Endothelial cell (in vitro differentiated cells): ENCODE measurements at regions not wholly inside any gene's neighbourhood (a gene's known extent, or its start where the extent isn't known, plus 50 kb on each side); places are given as distances from the start of the nearest gene placed in this dataset.

Source experiments
- DNase-seq: peaks from one replicate; pipeline ENCODE4 v3.0.0; 2021; ENCODE audit warnings: low spot score
- H3K27ac Mint-ChIP-seq: one replicate; pipeline ENCODE4 v1.8.0; 2021; ENCODE audit warnings: mixed read lengths, inconsistent platforms; ENCODE audit not compliant: unreplicated experiment
- H3K27me3 Mint-ChIP-seq: one replicate; pipeline ENCODE4 v1.8.0; 2021; ENCODE audit warnings: mild to moderate bottlenecking, moderate library complexity, mixed read lengths, inconsistent platforms; ENCODE audit not compliant: unreplicated experiment
- H3K36me3 Mint-ChIP-seq: one replicate; pipeline ENCODE4 v1.8.0; 2021; ENCODE audit warnings: mild to moderate bottlenecking, low read depth, mixed read lengths, inconsistent platforms; ENCODE audit not compliant: unreplicated experiment
- H3K4me1 Mint-ChIP-seq: one replicate; pipeline ENCODE4 v1.8.0; 2021; ENCODE audit warnings: mild to moderate bottlenecking, mixed read lengths, inconsistent platforms; ENCODE audit not compliant: unreplicated experiment
- H3K4me3 Mint-ChIP-seq: one replicate; pipeline ENCODE4 v1.8.0; 2021; ENCODE audit warnings: mild to moderate bottlenecking, mixed read lengths, inconsistent platforms; ENCODE audit not compliant: unreplicated experiment
- H3K9me3 Mint-ChIP-seq: one replicate; pipeline ENCODE4 v1.8.0; 2021; ENCODE audit warnings: mixed read lengths, inconsistent platforms; ENCODE audit not compliant: unreplicated experiment
- TF ChIP-seq, protein P1 (sequence below): fragments of 200-600 bp; sonication (generic); IDR thresholded peaks from one replicate; pipeline ENCODE4 v1.5.0; 2021; ENCODE audit warnings: antibody characterized with exemption; ENCODE audit not compliant: unreplicated experiment

DNA sequence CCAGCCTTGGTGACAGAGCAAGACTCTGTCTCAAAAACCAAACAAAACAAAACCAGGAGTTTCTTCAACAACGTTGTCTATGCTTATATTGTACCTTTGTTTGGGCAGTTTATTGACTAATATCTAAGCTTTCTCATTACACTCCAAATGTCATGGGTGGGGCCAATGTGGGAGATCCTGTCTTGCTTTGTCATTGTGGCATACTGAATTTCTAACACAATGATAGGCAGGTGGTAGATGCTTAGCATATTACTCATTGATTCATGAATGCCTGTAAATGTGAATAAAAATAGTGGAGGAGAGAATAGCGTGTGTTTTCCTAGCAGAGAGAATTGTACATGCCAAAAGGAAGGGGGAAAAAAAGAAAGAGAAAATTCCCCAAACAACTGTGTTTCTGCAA is 802.5 kb upstream of the EEF2KMT start:
- DNase-seq: no peak
- TF ChIP-seq, protein P1, sequence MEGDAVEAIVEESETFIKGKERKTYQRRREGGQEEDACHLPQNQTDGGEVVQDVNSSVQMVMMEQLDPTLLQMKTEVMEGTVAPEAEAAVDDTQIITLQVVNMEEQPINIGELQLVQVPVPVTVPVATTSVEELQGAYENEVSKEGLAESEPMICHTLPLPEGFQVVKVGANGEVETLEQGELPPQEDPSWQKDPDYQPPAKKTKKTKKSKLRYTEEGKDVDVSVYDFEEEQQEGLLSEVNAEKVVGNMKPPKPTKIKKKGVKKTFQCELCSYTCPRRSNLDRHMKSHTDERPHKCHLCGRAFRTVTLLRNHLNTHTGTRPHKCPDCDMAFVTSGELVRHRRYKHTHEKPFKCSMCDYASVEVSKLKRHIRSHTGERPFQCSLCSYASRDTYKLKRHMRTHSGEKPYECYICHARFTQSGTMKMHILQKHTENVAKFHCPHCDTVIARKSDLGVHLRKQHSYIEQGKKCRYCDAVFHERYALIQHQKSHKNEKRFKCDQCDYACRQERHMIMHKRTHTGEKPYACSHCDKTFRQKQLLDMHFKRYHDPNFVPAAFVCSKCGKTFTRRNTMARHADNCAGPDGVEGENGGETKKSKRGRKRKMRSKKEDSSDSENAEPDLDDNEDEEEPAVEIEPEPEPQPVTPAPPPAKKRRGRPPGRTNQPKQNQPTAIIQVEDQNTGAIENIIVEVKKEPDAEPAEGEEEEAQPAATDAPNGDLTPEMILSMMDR: no peak
- H3K27ac Mint-ChIP-seq: no peak overlapping the region
- no peaks in the 10 kb centered on the region for H3K9me3 Mint-ChIP-seq
- H3K27me3 Mint-ChIP-seq: peaks cover 4% of the 10 kb centered on the region
- H3K36me3 Mint-ChIP-seq: no peaks in the 10 kb centered on the region
- no peak overlapping the region for H3K4me3 Mint-ChIP-seq
- H3K4me1 Mint-ChIP-seq: no peaks in the 10 kb centered on the region

DNA sequence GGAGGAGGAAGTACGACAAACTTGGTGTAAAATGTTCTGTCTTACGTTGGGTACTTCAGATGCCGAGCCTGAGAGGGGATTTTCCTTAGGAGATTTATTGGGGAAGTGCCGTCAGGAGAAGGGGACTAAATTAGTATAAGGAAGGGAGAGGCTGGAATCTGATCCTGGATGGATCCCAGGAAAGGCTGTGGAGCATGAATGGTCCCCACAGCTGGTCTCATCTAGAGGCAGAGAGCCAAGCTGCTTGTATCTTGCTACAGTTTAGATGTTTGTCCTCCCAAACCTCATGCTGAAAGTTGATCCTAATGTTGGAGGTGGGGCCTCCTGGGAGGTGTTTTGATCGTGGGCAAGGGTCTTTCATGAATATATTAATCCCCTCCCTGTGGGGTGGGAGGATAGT is 798.4 kb upstream of the EEF2KMT start:
- peaks cover 8% of the 10 kb centered on the region for H3K27me3 Mint-ChIP-seq
- no peaks in the 10 kb centered on the region for H3K9me3 Mint-ChIP-seq
- no peak overlapping the region for H3K27ac Mint-ChIP-seq
- H3K4me3 Mint-ChIP-seq: no peak overlapping the region
- no peaks in the 10 kb centered on the region for H3K36me3 Mint-ChIP-seq
- TF ChIP-seq, protein P1: no peak
- no peaks in the 10 kb centered on the region for H3K4me1 Mint-ChIP-seq
- DNase-seq: no peak

DNA sequence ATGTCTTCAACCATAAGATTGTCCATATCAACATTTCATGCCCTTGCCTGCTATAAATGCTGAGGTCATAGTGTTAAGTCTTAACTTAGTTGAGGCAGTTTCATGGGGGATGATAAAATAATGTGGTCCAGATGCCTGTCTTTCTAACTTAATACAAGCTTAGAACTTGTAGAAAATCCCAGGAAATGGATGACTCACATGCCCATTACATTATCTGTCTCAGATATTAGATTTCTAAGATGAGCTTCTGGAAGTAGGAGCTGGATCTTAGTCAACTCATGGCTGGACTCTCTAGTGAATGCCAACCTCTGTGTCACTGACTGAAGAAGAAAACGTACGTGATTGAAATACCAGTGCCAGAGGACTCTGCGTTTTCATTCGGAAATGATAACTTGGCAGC is 797.5 kb upstream of the EEF2KMT start:
- no peak overlapping the region for H3K4me3 Mint-ChIP-seq
- H3K27me3 Mint-ChIP-seq: peaks cover 8% of the 10 kb centered on the region
- no peaks in the 10 kb centered on the region for H3K4me1 Mint-ChIP-seq
- no peak for DNase-seq
- no peaks in the 10 kb centered on the region for H3K36me3 Mint-ChIP-seq
- H3K27ac Mint-ChIP-seq: no peak overlapping the region
- no peaks in the 10 kb centered on the region for H3K9me3 Mint-ChIP-seq
- TF ChIP-seq, protein P1: no peak

DNA sequence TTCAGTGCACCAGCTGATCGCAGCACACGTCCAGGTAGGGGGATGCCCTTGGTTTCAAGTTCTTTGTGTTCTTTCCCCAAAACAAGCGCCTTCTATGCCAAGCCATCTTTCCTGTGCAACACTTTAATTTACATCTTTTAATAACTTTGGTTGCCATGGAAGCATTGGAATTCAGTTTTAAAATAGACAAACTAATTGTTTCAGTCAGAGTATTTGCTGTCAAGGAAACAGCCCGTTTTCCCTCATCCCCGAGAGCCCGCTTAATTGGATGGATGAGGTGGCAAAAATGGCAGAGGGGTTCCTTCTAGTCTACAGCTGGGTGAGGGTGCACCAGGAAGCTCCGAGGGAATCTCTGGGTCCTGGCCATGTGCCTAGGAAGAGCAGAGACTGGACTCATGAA is 793.7 kb upstream of the EEF2KMT start:
- no peaks in the 10 kb centered on the region for H3K36me3 Mint-ChIP-seq
- H3K27ac Mint-ChIP-seq: no peak overlapping the region
- peaks cover 6% of the 10 kb centered on the region for H3K27me3 Mint-ChIP-seq
- DNase-seq: no peak
- H3K9me3 Mint-ChIP-seq: no peaks in the 10 kb centered on the region
- peaks cover 3% of the 10 kb centered on the region for H3K4me1 Mint-ChIP-seq
- no peak overlapping the region for H3K4me3 Mint-ChIP-seq
- TF ChIP-seq, protein P1: no peak

DNA sequence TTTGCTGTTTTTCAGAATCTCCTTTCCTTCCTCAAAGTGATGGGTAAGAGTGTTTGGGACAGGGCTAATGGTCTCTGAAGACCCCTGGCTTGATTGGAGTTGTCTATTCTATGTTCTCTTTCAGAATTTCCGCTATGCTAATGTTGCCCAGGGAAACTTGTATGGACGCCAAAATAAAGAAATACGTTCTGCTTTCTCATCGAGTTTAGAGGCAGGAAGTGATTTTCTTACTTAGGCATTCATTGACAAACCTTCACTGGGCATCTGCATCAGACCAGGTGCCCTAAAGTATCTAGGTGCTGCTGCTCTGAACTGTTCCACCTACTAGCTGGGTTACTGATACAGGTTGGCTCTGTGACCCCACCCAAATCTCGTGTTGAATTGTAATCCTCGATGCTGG is 787.9 kb upstream of the EEF2KMT start:
- TF ChIP-seq, protein P1: no peak
- Mint-ChIP-seq H3K4me3 (no peak overlapping the region), H3K9me3 (no peaks in the 10 kb centered on the region), H3K27me3 (no peaks in the 10 kb centered on the region), H3K4me1 (peaks cover 3% of the 10 kb centered on the region), H3K27ac (no peak overlapping the region), H3K36me3 (no peaks in the 10 kb centered on the region)
- DNase-seq: no peak
